ENCODE measurements at regions not wholly inside any gene's neighbourhood (a gene's known extent, or its start where the extent isn't known, plus 50 kb on each side); places are given as distances from the start of the nearest gene placed in this dataset.

- no peak for DNase-seq (ENCODE audit: low spot score)
- no peak overlapping the region for H2AFZ ChIP-seq
- H4K20me1 ChIP-seq (replicated peaks; ENCODE audit: insufficient read depth) = no peaks in the 10 kb centered on the region
- TF ChIP-seq NANOG (IDR thresholded peaks at IDR 0.05; ENCODE audit: borderline replicate concordance) = no peak
- TF ChIP-seq ZNF462 (CRISPR knock-in tag; IDR thresholded peaks at IDR 0.05) = no peak
- TF ChIP-seq POLR2AphosphoS5 (IDR thresholded peaks at IDR 0.05; ENCODE audit: low read depth) = no peak
- TF ChIP-seq, protein P1, sequence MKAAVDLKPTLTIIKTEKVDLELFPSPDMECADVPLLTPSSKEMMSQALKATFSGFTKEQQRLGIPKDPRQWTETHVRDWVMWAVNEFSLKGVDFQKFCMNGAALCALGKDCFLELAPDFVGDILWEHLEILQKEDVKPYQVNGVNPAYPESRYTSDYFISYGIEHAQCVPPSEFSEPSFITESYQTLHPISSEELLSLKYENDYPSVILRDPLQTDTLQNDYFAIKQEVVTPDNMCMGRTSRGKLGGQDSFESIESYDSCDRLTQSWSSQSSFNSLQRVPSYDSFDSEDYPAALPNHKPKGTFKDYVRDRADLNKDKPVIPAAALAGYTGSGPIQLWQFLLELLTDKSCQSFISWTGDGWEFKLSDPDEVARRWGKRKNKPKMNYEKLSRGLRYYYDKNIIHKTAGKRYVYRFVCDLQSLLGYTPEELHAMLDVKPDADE (IDR thresholded peaks at IDR 0.05) = no peak
- no peak for TF ChIP-seq ZNF331 (CRISPR knock-in tag; IDR thresholded peaks at IDR 0.05; ENCODE audit: low read depth)
- no peak for TF ChIP-seq JUNB (IDR thresholded peaks at IDR 0.05; ENCODE audit: unreplicated experiment)
- TF ChIP-seq CREB1 (CRISPR knock-in tag; IDR thresholded peaks at IDR 0.05; ENCODE audit: low read depth) = no peak
- no peak for TF ChIP-seq STAT1 (IDR thresholded peaks at IDR 0.05; ENCODE audit: unreplicated experiment)
- TF ChIP-seq, protein P2, sequence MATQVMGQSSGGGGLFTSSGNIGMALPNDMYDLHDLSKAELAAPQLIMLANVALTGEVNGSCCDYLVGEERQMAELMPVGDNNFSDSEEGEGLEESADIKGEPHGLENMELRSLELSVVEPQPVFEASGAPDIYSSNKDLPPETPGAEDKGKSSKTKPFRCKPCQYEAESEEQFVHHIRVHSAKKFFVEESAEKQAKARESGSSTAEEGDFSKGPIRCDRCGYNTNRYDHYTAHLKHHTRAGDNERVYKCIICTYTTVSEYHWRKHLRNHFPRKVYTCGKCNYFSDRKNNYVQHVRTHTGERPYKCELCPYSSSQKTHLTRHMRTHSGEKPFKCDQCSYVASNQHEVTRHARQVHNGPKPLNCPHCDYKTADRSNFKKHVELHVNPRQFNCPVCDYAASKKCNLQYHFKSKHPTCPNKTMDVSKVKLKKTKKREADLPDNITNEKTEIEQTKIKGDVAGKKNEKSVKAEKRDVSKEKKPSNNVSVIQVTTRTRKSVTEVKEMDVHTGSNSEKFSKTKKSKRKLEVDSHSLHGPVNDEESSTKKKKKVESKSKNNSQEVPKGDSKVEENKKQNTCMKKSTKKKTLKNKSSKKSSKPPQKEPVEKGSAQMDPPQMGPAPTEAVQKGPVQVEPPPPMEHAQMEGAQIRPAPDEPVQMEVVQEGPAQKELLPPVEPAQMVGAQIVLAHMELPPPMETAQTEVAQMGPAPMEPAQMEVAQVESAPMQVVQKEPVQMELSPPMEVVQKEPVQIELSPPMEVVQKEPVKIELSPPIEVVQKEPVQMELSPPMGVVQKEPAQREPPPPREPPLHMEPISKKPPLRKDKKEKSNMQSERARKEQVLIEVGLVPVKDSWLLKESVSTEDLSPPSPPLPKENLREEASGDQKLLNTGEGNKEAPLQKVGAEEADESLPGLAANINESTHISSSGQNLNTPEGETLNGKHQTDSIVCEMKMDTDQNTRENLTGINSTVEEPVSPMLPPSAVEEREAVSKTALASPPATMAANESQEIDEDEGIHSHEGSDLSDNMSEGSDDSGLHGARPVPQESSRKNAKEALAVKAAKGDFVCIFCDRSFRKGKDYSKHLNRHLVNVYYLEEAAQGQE (IDR thresholded peaks at IDR 0.05; ENCODE audit: unreplicated experiment) = no peak
- TF ChIP-seq, protein P3, sequence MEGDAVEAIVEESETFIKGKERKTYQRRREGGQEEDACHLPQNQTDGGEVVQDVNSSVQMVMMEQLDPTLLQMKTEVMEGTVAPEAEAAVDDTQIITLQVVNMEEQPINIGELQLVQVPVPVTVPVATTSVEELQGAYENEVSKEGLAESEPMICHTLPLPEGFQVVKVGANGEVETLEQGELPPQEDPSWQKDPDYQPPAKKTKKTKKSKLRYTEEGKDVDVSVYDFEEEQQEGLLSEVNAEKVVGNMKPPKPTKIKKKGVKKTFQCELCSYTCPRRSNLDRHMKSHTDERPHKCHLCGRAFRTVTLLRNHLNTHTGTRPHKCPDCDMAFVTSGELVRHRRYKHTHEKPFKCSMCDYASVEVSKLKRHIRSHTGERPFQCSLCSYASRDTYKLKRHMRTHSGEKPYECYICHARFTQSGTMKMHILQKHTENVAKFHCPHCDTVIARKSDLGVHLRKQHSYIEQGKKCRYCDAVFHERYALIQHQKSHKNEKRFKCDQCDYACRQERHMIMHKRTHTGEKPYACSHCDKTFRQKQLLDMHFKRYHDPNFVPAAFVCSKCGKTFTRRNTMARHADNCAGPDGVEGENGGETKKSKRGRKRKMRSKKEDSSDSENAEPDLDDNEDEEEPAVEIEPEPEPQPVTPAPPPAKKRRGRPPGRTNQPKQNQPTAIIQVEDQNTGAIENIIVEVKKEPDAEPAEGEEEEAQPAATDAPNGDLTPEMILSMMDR (conservative IDR thresholded peaks at IDR 0.05; ENCODE audit: low read depth in 2 of 2) = no peak
- TF ChIP-seq ZNF114 (CRISPR knock-in tag; IDR thresholded peaks at IDR 0.05) = no peak
- no peak for TF ChIP-seq EZH2 (IDR thresholded peaks at IDR 0.05; ENCODE audit: low read depth, unreplicated experiment)
- TF ChIP-seq EZH2phosphoT487 (IDR thresholded peaks at IDR 0.05; ENCODE audit: unreplicated experiment) = no peak
- H3K79me2 ChIP-seq (replicated peaks; ENCODE audit: insufficient read depth) = no peaks in the 10 kb centered on the region
- H3K4me1 Mint-ChIP-seq = no peaks in the 10 kb centered on the region
- H3K27ac Mint-ChIP-seq = no peak overlapping the region; the same call in 1 of the 2 replicates
- H3K27me3 Mint-ChIP-seq (ENCODE audit: insufficient read depth, low read depth, poor library complexity) = no peaks in the 10 kb centered on the region
- H3K36me3 ChIP-seq (ENCODE audit: insufficient read depth) = no peaks in the 10 kb centered on the region
- no peak overlapping the region for H3K4me3 Mint-ChIP-seq
- H3K4me2 ChIP-seq = no peak overlapping the region
- no peaks in the 10 kb centered on the region for H3K27me3 ChIP-seq (ENCODE audit: insufficient read depth)
- H3K9me3 Mint-ChIP-seq = peaks cover 5% of the 10 kb centered on the region; the same call in 2 of the 3 replicates
- no peak overlapping the region for H3K4me3 ChIP-seq
- H3K36me3 Mint-ChIP-seq (ENCODE audit: low read depth) = no peaks in the 10 kb centered on the region; the same call in 2 of the 3 replicates
- H3K9me2 ChIP-seq (ENCODE audit: insufficient read depth) = no peaks in the 10 kb centered on the region
- H3K4me1 ChIP-seq (ENCODE audit: insufficient read depth) = no peaks in the 10 kb centered on the region
- no peak for ATAC-seq
- H3F3A ChIP-seq (replicated peaks; ENCODE audit: low read depth) = no peaks in the 10 kb centered on the region
- no peak overlapping the region for H3K27ac ChIP-seq (ENCODE audit: low read depth)
Measured at GRCh38 chr13:62040806-62041205, 625.2 kb upstream of the PCDH20 start.

Data from GM23338 (cell line).